Hepatocyte (in vitro differentiated cells): ENCODE measurements at regions not wholly inside any gene's neighbourhood (a gene's known extent, or its start where the extent isn't known, plus 50 kb on each side); places are given as distances from the start of the nearest gene placed in this dataset.

ENCODE experiments used
- EZH2 ChIP-seq: fragments of 200-600 bp; sonication (generic); IDR thresholded peaks from 2 replicates; pipeline ENCODE4 v1.6.1; 2016; ENCODE audit warnings: antibody characterized with exemption, mild to moderate bottlenecking, borderline replicate concordance
- TF ChIP-seq, protein P1 (sequence below): fragments of 200-600 bp; sonication (generic); IDR thresholded peaks from 2 replicates; pipeline ENCODE4 v1.5.1; 2016; ENCODE audit warnings: antibody characterized with exemption, mild to moderate bottlenecking; ENCODE audit not compliant: poor library complexity

GRCh38 chr6:27183060-27183832 lies 64.3 kb upstream of the PRSS16 start:
- TF ChIP-seq EZH2: no peak
- TF ChIP-seq, protein P1, sequence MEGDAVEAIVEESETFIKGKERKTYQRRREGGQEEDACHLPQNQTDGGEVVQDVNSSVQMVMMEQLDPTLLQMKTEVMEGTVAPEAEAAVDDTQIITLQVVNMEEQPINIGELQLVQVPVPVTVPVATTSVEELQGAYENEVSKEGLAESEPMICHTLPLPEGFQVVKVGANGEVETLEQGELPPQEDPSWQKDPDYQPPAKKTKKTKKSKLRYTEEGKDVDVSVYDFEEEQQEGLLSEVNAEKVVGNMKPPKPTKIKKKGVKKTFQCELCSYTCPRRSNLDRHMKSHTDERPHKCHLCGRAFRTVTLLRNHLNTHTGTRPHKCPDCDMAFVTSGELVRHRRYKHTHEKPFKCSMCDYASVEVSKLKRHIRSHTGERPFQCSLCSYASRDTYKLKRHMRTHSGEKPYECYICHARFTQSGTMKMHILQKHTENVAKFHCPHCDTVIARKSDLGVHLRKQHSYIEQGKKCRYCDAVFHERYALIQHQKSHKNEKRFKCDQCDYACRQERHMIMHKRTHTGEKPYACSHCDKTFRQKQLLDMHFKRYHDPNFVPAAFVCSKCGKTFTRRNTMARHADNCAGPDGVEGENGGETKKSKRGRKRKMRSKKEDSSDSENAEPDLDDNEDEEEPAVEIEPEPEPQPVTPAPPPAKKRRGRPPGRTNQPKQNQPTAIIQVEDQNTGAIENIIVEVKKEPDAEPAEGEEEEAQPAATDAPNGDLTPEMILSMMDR: no peak
